DMS53 treated with DMSO at 0.1 percent for 48 hours (cell line): ENCODE measurements at regions not wholly inside any gene's neighbourhood (a gene's known extent, or its start where the extent isn't known, plus 50 kb on each side); places are given as distances from the start of the nearest gene placed in this dataset.

Experiments used
- DNase-seq: peaks from one replicate; lab custom pipeline; 2025; ENCODE audit not compliant: unreplicated experiment; lab: John Stamatoyannopoulos, UW

GRCh38 chr7:10799475-10799874 lies 174.2 kb upstream of the PHF14 start:
- no peak for DNase-seq

- DNase-seq, result no peak
Observed at GRCh38 chr7:10802011-10802410, 171.7 kb upstream of the PHF14 start.

- no peak for DNase-seq
Observed at GRCh38 chr7:10802526-10802925, 171.1 kb upstream of the PHF14 start.

GRCh38 chr7:10803720-10804119 lies 170.0 kb upstream of the PHF14 start:
- no peak for DNase-seq

GRCh38 chr7:10804770-10805169 lies 168.9 kb upstream of the PHF14 start:
- DNase-seq, result no peak

GRCh38 chr7:10815546-10815945 lies 158.1 kb upstream of the PHF14 start:
- DNase-seq, result no peak

GRCh38 chr7:10821156-10821555 lies 152.5 kb upstream of the PHF14 start:
- DNase-seq, result no peak

GRCh38 chr7:10824154-10824553 lies 149.5 kb upstream of the PHF14 start:
- DNase-seq, result no peak

GRCh38 chr7:10838228-10838627 lies 135.4 kb upstream of the PHF14 start:
- DNase-seq, result no peak

- DNase-seq, result no peak
Observed at GRCh38 chr7:10845225-10845624, 128.4 kb upstream of the PHF14 start.

- peak; percentile 88 for DNase-seq
Observed at GRCh38 chr7:10855583-10855982, 118.1 kb upstream of the PHF14 start.

GRCh38 chr7:10860516-10860915 lies 113.2 kb upstream of the PHF14 start:
- DNase-seq, result peak; percentile 7

- no peak for DNase-seq
Observed at GRCh38 chr7:10863476-10863875, 110.2 kb upstream of the PHF14 start.

- DNase-seq, result peak; percentile 79
Observed at GRCh38 chr7:10874666-10875065, 99.0 kb upstream of the PHF14 start.

- peak; percentile 11 for DNase-seq
Observed at GRCh38 chr7:10875080-10875479, 98.6 kb upstream of the PHF14 start.

GRCh38 chr7:10888861-10889260 lies 84.8 kb upstream of the PHF14 start:
- no peak for DNase-seq

- peak; percentile 81 for DNase-seq
Observed at GRCh38 chr7:10889266-10889898, 84.3 kb upstream of the PHF14 start.

GRCh38 chr7:10908600-10908999 lies 65.1 kb upstream of the PHF14 start:
- no peak for DNase-seq

- no peak for DNase-seq
Observed at GRCh38 chr7:10910447-10910846, 63.2 kb upstream of the PHF14 start.

- no peak for DNase-seq
Observed at GRCh38 chr7:10912077-10912476, 61.6 kb upstream of the PHF14 start.

- DNase-seq, result no peak
Observed at GRCh38 chr7:10913457-10913856, 60.2 kb upstream of the PHF14 start.

- no peak for DNase-seq
Observed at GRCh38 chr7:10918093-10918590, 55.5 kb upstream of the PHF14 start.

GRCh38 chr7:10919923-10920322 lies 53.7 kb upstream of the PHF14 start:
- no peak for DNase-seq
